ENCODE measurements at regions not wholly inside any gene's neighbourhood (a gene's known extent, or its start where the extent isn't known, plus 50 kb on each side); places are given as distances from the start of the nearest gene placed in this dataset.
"Not testable (repeated sequence)": the region's sequence is repeated elsewhere in the genome, so short reads cannot be mapped to it uniquely, and the experiment has no call there.

- no peaks in the 10 kb centered on the region for H3K4me1 ChIP-seq (replicated peaks in 1 of 2)
- H3K36me3 ChIP-seq (replicated peaks in 1 of 2), result no peaks in the 10 kb centered on the region
- H3K27ac ChIP-seq, result no peak overlapping the region
- intact Hi-C loops (cut with DNase I), result no loop called here
- no peaks in the 10 kb centered on the region for H3K27me3 ChIP-seq
- TF ChIP-seq POLR2A (IDR thresholded peaks at IDR 0.05) (no peak), CTCF (IDR thresholded peaks at IDR 0.05) (no peak)
- DNase-seq, result no peak
- H3K9me3 ChIP-seq (replicated peaks in 1 of 3), result no peaks in the 10 kb centered on the region
- WGBS, 4 donors, result 76 to 83% (median 82%) methylated on average over 5 of the region's 5 CpGs
- no peak overlapping the region for H3K4me3 ChIP-seq
Observed at GRCh38 chr10:125593644-125594043, 89.3 kb downstream of the TEX36 start.

GRCh38 chr10:125592897-125593296 is 90.1 kb downstream of the TEX36 start:
- TF ChIP-seq POLR2A (IDR thresholded peaks at IDR 0.05) (no peak), CTCF (IDR thresholded peaks at IDR 0.05) (no peak)
- no peak overlapping the region for H3K27ac ChIP-seq
- no peaks in the 10 kb centered on the region for H3K9me3 ChIP-seq (replicated peaks in 1 of 3)
- no peak overlapping the region for H3K4me3 ChIP-seq
- no peaks in the 10 kb centered on the region for H3K27me3 ChIP-seq
- H3K4me1 ChIP-seq (replicated peaks in 1 of 2), result no peaks in the 10 kb centered on the region
- DNase-seq, result no peak
- intact Hi-C loops (cut with DNase I), result no loop called here
- WGBS, 4 donors, result 73 to 83% (median 78%) methylated on average over 2 of the region's 2 CpGs
- no peaks in the 10 kb centered on the region for H3K36me3 ChIP-seq (replicated peaks in 1 of 2)

GRCh38 chr10:125591886-125592285 is 91.1 kb downstream of the TEX36 start:
- Histone ChIP-seq H3K9me3 (replicated peaks in 1 of 3) (no peaks in the 10 kb centered on the region), H3K36me3 (replicated peaks in 1 of 2) (no peaks in the 10 kb centered on the region), H3K27ac (no peak overlapping the region), H3K4me3 (no peak overlapping the region), H3K27me3 (no peaks in the 10 kb centered on the region), H3K4me1 (replicated peaks in 1 of 2) (no peaks in the 10 kb centered on the region)
- DNase-seq, result no peak
- 78 to 79% (median 79%) methylated on average over 7 of the region's 7 CpGs for whole genome bisulfite sequencing, 4 donors
- TF ChIP-seq CTCF (IDR thresholded peaks at IDR 0.05), result no peak
- intact Hi-C loops (cut with DNase I), result no loop called here

- H3K27ac ChIP-seq; DNase-seq; H3K27me3 ChIP-seq; H3K4me1 ChIP-seq (replicated peaks in 1 of 2); H3K36me3 ChIP-seq (replicated peaks in 1 of 2); H3K9me3 ChIP-seq (replicated peaks in 1 of 3); H3K4me3 ChIP-seq; intact Hi-C loops (cut with DNase I): not testable (repeated sequence)
- WGBS, 4 donors, result 72 to 91% (median 79%) methylated on average over 8 of the region's 8 CpGs
Observed at GRCh38 chr10:125588738-125589137, 94.2 kb downstream of the TEX36 start.

GRCh38 chr10:125584954-125585353 is 98.0 kb downstream of the TEX36 start:
- Histone ChIP-seq H3K27ac (no peak overlapping the region), H3K27me3 (no peaks in the 10 kb centered on the region), H3K4me1 (replicated peaks in 1 of 2) (no peaks in the 10 kb centered on the region), H3K9me3 (replicated peaks in 1 of 3) (no peaks in the 10 kb centered on the region), H3K36me3 (replicated peaks in 1 of 2) (no peaks in the 10 kb centered on the region), H3K4me3 (no peak overlapping the region)
- no peak for TF ChIP-seq POLR2A (IDR thresholded peaks at IDR 0.05)
- TF ChIP-seq CTCF (IDR thresholded peaks at IDR 0.05), result no peak
- DNase-seq, result no peak
- intact Hi-C loops (cut with DNase I), result no loop called here
- 61 to 77% (median 68%) methylated on average over 4 of the region's 4 CpGs for WGBS, 4 donors

All from adrenal gland (tissue), 9 donors.